GM18861 (cell line): ENCODE measurements at regions not wholly inside any gene's neighbourhood (a gene's known extent, or its start where the extent isn't known, plus 50 kb on each side); places are given as distances from the start of the nearest gene placed in this dataset.
"Not testable (repeated sequence)": the region's sequence is repeated elsewhere in the genome, so short reads cannot be mapped to it uniquely, and the experiment has no call there.

Experiments used
- ATAC-seq: cut with Tn5 transposase; IDR thresholded peaks from one replicate; pipeline ENCODE4 v1.9.1; 2021; ENCODE audit not compliant: unreplicated experiment

DNA sequence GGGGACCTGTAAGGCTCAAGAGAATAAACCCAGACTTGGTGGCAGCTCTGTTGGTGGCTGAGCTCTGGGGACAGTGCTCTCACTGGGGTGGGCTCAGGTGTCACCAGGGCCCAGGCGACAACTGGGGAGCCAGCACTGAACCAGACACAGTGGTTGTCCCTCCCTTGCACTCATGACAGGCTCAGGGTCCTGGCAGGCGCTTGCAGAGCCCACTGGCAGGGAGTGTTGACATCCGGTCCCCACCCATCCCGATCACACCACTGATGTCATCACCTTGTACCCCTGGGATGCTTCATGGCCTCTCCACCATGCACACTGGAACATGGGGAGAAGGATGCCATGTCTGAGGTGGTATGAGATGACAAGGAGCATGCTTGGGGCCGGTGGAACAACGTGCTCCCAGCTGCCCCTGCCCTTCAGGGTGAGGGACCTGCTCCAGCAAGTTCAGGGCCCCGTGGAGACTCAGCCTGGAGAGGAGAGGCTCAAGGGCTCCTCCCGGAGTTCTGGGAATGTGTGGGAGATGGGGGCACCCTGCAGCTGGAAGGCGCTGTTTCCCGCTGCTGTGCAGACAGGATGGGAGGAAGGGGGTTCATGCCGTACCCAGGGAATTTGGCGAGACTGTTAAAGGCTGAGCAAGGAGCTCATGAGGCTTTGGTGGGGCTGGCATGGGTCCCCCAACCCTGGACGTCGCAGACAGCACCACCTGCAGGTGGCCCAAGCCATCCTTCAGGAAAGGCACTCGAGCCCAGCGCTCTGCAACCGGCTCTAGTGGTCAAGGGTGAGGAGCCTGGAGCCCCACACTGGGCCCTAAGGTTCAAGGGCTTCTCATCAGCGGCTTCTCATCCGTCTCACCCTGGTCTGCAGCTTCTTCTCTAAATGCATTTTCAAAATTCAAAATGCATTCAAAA lies 141.1 kb upstream of the ZNF469 start:
- not testable (repeated sequence) for ATAC-seq

DNA sequence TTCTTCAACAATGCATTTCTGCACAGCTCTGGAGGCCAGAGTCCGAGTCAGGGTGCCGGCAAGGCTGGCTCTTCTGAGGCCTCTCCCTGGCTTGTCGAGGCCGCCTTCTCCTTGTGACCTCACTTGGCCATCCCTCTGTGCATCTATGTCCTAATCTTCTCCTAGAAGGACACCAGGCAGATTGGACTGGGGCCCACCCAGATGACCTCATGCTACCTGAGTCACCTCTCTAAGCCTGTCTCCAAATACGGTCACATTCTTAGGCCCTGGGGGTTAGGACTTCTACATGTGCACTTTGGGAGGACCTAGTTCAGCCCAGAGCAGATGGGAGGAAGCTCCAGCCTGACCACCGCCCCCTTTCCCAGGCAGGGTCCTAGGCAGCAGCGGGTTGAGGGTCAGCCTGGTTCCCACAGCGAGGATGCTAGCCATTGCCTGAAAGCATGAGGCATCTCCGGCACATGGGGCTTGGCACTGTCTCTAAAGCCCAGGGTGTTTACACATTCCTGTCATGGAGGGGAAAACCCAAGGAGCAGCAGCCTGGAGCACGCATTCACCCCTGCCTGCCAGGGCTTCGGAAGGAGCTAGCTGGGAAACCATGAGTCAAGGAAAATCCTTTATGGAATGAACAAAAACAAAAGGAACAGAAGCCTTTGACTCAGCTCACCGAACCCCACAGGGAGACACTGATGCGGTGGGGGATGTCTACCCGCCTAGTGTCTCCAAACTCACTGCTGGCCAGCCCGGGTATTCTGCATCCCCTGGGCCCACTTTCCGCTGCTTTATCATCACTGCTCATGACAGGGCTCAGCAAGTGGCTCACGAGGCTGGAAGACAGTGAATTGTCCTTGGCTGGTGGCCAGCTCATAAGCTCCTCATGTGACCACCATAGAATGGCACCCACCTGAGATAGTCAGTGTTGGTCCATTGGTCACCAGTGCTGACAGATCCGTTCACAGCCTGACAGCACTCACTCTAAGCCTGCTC lies 140.2 kb upstream of the ZNF469 start:
- not testable (repeated sequence) for ATAC-seq

DNA sequence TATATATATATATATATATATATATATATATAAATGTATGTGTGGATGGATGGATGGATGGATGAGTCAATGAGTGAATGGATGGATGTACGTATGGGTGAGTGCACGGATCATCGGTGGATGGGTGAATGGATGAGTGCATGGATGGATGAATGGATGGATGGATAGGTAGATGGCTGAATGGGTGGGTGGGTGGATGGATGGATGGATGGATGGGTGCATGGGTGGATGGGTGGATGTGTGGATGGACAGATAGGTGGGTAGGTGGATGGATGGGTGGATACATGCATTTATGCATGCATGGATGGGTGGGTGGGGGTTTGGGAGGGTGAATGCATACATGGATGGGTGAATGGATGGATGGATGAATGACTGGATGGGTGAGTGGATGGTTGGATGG lies 138.8 kb upstream of the ZNF469 start:
- ATAC-seq: not testable (repeated sequence)

DNA sequence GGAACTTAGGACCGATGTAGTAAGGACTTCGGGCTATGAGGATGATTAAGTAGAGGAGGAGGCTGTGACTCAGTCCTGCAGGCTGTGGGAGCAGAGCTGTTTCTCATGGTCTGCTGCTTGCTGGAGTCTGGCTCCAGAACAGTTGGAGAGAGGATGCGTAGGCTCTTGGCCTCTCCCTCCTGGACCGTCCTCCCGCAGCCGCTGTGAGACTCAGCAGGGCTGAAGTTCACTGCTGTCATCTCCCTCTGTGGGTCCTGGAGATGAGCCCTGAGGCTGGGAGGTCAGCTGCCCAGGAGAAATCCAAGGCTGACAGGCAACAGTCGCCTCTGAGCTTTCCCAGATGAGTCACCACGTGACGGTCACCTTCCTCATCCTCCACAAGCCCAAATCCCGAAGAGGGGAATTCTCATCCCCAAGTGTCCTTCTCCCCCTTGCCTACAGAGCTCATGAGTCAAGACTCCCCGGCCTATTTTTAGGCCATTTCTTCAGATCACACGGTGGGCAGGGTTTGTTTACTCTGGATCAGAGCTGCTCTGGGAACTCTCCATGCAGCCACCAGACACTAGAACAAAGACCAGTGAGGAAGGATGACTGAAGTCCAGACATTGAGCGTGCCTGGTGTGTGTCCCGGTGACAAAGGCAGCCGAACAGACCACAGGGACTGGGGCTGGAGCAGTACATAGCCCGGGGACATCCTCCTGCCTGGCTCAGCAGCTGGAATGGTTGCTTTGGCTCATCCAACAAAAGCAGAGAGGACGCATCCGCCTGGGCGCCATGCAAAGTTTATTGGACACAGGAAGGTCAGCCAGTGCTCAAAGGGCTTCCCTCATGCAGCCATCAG lies 137.3 kb upstream of the ZNF469 start:
- not testable (repeated sequence) for ATAC-seq

DNA sequence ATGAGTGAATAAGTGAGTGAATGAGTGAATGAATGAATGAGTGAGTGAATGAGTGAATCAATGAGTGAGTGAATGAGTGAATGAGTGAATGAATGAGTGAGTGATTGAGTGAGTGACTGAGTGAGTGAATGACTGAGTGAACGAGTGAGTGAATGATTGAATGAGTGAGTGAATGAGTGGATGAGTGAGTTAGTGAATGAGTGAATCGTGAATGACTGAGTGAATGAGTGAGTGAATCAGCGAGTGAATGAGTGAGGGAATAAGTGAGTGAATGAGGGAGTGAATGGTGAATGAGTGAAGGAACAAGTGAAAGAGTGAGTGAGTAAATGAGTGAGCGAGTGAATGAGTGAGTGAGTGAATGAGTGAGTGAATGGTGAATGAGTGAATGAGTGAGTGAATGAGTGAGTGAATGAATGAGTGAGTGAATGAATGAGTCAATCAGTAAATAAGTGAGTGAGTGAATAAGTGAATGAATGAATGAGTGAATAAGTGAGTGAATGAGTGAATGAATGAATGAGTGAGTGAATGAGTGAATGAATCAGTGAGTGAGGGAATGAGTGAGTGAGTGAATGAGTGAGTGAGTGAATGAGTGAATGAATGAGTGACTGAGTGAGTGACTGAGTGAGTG lies 135.7 kb upstream of the ZNF469 start:
- ATAC-seq: not testable (repeated sequence)

DNA sequence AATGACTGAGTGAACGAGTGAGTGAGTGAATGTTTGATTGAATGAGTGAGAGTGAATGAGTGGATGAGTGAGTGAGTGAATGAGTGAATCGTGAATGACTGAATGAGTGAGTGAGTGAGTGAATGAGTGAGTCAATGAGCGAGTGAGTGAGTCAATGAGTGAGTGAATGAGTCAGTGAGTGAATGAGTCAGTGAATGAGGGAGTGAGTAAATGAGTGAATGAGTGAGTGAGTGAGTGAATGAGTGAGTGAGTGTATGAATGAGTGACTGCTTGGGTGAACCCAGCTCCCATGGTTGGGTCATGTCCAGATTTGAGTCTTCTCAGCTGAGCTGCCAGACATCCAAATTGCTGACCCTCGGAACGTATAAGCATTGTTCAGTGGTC lies 135.2 kb upstream of the ZNF469 start:
- not testable (repeated sequence) for ATAC-seq

DNA sequence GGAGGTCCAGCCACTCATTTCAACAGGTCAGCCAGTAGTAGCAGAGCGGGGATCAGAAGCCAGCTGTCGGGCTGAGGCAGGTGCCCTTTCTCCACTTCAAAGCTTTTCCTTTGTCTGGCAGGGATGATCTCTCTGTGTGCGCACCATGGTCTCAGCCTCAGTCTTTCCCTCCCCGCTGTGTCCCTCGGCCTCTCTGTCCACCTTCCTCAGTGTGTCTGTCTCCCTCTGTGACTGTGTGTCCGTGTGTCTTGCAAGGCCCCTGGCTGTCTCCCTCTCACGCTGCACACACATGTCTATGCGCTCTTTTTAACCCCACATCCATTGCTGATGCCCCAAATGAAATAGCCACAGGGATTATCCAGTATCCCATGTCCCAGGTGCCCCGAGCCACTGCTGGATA lies 134.0 kb upstream of the ZNF469 start:
- ATAC-seq: not testable (repeated sequence)

DNA sequence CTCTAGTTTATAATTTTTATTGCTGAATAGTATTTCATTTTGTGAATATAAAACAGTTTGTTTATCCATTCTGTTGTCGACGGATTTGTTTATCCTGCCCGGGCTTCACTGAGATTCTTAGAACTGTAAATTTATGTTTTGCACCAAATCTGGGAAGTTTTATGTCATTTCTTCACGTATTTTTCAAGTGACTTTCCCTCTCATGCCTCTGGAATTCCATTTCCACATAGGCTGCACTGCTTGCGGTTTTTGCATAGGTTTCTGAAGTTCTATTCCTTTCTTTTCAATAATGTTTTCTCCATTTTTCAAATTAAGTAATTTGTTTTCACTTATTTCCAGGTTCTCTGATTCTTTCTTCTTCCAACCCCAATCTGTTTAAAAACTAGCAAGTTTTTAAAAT lies 132.4 kb upstream of the ZNF469 start:
- not testable (repeated sequence) for ATAC-seq

DNA sequence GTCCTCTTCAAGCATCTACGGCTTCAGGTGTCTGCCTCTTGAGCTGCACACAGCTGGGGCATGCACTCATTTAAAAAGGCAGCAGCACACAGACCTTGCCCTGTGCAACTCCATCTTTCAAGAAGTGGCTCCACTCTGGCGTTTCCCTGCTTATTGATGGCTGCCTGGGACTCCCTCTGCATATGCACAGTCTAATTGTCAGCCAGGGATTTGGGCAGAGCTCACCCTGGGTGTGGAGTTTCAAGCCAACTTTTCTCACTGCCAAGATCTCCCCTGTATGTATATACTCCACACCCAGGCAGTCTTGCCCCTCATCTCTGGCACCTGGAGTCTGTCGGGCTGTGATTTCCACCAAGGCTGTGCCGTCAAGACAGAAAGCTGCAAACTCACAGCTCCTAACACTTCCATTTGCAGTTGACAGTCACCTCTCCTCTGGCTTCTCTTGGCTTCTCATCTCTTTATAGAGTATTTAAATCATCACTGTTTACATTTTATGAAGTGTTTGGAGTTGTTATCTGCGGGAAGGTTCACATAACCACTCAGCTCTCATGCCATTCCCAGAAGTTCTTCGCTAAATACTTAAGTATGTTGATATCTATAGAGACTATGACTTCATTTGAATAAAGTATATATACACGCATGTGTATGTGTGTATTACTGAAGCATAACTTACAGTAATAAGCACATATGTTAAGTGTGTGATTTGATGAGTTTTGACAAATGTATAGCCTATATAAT lies 130.5 kb upstream of the ZNF469 start:
- not testable (repeated sequence) for ATAC-seq

DNA sequence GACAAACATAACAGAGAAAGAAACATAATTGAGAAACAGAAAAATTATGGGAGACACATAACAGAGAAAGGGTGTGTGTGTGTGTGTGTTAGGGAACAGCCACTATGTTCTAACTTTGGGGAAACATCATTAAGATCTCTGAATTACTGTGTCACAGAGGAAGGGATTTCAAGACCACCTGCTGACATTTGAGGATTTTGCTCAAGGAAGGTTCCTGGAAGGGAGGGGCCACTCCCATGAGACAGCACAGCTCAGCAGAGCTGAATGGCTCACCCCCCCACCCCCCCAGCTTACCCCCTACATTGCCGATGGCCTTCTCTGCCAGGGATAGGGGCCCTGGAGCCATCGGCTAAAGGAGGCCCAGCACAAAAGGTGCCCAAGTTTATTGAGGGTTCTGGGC lies 124.6 kb upstream of the ZNF469 start:
- not testable (repeated sequence) for ATAC-seq

DNA sequence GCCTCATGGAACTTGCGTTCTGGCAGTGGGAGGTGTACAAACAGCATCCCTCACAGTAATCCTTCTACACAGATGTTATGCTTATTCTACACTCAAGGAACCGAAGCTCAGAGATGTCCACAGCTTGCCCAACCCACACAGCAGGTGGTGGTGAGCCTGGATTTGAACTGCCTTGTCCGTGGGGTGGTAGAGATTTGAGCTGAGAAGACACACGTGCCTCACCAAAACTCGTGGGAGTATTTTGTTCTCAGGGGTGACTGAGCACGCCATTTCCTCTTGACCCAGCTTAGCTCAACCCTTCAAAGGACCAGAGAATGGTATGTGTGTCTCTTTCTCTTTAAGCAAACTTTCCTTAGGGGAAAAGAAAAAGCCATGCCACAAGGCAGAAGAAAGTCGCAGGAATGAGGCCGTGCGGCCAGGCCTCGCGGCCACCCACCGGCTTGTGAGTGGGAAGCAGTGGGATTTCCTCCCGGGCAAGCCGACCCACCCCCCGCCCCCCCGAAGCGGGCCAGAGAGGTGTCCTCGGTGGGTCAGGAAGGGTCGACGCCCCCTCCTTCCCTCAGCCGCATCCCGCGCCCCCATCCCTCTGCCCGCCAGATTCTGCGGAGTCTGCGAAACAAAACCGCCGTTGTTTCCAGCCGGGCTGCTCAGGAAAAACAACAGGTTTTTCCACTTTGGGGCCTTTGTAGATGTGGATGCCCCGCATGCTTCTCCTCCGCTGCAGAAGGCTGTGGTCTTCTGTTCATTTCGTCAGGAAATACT lies 123.8 kb upstream of the ZNF469 start:
- not testable (repeated sequence) for ATAC-seq

DNA sequence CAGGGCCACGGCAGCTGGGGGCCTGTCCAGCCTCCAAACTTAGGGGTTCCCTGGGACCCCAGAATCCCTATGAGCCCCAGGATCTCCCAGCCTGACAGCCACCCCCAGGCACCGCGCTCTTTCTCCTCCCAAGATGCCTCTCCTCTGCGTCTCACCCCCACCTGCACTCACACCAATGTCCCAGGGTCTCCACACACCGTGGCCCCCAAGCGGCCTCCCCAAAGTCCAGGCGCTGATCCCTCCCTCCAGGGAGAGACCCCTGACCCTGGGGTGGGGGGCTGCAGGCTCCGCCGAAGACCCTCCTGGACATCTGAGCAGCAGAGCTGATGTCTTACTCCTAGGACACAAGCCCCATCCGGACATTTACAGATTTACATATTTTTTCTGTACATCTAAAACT lies 123.2 kb upstream of the ZNF469 start:
- ATAC-seq: not testable (repeated sequence)

DNA sequence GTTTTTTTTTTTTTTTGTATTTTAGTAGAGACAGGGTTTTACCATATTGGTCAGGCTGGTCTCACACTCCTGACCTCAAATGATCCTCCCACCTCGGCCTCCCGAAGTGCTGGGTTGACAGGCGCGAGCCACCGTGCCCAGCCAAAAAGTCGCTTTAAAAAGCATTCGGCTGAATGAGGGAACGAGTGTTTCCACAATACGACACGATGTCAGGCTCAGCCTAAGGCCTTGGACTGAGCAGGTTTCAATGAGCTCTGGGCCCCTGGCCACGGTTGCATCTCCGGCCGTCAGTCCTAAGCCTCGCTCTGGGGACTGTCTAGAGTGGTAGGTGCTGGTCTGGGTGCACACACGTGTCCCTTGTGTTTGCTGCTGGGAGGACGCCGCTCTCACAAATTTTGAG lies 122.6 kb upstream of the ZNF469 start:
- ATAC-seq: not testable (repeated sequence)

DNA sequence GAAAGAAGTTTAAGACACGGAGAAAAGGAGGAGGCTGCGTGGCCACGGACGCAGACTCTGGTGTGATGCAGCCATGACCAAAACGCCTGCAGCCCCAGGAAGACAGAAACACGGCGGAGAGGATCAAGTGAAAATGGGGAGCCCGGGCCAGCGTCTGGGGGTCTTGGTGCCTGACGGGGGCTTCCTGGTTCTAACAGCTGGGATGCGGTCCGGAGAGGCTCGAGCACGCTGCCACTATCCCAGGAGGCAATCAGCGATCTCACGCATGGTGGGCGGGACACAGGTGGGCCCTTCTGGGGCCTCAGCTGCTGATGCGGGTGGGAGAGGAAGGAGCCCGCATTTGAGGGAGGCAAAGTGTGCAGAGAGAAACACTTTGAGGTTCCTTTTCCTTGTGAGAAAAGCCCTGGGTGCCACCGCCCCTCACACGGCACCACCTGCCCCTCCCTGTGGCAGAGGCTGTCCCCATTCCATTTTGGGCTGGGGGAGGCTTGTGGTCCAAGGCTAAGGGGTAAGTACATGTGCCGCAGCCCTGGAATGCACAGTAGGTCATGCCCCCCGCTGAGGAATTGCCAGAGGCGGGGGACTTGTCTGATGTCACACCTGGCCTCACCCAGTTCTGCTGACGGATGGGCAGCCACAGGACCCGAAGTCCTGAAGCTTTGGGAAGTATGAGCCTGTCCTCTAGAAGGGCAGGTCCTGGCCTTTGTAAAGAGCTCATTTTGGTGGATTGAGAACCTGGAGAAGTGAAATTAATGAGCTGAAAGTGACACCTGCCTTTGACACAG lies 121.7 kb upstream of the ZNF469 start:
- not testable (repeated sequence) for ATAC-seq

DNA sequence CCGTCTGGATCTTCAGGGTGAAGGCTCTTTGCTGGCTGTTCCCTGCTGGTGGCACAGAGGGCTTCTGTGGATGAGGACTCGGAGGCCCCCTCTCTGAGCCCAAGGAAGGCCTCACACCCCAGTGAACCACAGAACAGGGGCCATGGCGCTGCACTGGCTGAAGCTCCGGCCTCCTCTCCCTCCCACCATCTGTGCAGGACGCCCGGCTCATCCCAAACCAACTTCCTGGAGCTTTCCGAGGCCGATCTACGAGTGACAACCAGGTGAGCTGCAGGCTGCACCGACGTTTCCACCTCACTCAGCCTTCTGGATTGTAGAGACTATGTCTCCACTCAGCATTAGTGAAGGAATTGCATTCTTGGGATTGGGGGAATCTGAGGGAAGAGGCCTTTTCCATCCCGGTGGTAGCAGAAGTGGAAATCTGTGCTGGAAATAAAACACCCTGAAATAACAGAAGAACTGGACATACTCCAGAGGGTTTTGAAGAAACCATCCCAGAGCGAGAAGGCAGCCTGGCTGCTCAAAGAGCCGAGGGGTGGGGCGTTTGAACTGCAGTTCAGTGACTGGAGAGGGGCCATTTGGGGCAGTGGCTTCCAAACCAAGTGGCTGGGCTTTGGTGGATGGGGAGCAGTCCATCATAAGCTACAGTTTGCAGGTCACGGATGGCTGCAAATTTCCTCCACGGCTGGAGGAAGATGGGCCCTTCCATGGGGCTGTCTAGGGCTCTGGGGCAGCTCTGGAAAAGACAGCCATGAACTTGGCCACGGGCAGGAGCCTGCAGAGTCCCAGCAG lies 120.7 kb upstream of the ZNF469 start:
- not testable (repeated sequence) for ATAC-seq

DNA sequence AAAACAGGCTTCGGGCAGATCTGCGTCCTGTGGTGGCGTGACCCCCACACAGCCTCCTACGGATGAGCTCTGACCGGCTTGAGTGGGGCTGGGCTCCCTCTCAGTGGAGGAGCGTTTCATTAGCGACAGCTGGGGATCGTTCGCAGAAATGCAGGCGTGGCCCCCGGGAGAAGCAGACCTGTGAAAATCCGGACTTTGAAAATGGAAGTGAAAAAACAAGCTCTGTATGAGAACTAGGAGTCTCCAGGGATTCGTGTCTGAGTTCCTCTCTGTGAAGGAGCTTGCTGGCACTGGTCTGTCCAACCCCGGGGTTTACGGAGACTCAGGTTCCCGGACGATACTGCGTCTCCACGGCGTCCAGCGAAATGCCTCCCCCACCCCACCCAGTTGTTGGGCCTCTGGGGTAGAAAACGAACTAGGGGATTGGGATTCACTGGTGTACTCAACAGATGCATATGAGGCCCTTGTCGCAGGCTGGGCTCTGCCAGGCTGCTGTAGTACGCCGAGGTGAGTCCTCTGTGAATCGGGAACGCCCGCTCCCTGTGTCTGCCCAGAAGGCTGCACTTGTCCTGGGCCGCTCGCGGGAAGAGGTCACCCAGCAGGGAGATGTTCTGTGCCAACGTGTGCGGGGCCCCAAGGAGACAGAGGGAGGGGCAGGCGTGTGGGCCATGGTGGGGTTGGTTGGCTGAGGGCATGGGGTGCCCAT lies 119.7 kb upstream of the ZNF469 start:
- ATAC-seq: not testable (repeated sequence)
